ENCODE measurements at regions not wholly inside any gene's neighbourhood (a gene's known extent, or its start where the extent isn't known, plus 50 kb on each side); places are given as distances from the start of the nearest gene placed in this dataset.

GRCh38 chr1:59156051-59156450 is 140.8 kb upstream of the FGGY start:
- POLR2A ChIA-PET = interaction anchor here (1.2 to 2.0 kb wide), 2 partner anchors 12 to 220 kb away, joined by 4 read pairs; no protein-coding TSS in a partner anchor
- TF ChIP-seq, protein P1, sequence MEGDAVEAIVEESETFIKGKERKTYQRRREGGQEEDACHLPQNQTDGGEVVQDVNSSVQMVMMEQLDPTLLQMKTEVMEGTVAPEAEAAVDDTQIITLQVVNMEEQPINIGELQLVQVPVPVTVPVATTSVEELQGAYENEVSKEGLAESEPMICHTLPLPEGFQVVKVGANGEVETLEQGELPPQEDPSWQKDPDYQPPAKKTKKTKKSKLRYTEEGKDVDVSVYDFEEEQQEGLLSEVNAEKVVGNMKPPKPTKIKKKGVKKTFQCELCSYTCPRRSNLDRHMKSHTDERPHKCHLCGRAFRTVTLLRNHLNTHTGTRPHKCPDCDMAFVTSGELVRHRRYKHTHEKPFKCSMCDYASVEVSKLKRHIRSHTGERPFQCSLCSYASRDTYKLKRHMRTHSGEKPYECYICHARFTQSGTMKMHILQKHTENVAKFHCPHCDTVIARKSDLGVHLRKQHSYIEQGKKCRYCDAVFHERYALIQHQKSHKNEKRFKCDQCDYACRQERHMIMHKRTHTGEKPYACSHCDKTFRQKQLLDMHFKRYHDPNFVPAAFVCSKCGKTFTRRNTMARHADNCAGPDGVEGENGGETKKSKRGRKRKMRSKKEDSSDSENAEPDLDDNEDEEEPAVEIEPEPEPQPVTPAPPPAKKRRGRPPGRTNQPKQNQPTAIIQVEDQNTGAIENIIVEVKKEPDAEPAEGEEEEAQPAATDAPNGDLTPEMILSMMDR (IDR thresholded peaks at IDR 0.05; ENCODE audit: insufficient read depth, low read length, missing control alignments) = no peak

DNA sequence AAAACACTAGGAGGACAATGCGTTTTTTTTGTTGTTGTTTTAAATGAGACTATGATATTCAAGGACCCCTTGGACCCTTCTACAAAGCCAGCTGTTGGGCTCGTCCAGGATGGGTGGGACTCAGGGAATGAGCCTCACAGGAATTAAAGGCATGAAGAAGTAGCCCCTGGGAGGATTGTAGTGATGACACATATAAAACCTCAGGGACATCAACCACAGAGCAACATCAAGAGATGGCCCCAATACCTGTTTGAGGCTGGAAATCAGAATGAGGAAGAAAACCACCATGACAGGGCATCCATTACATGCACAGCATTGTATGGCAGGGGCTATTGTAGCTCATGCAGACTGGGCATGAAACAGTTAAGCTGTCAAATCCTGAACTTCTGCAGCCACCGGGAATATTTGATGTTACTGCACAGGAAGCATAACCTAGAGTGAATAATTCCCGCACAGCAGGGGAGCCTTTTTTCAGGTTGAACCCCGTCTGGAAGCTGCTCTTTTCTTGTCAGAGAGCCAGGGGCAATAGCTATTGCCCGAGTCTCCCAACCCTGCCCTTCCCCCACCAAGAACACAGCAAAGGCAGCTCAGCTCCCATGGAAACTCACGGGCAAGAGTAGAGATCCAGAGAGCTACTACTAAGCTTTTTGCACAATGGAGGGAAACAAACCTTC is 140.2 kb upstream of the FGGY start:
- no peak overlapping the region for H3K4me3 ChIP-seq (ENCODE audit: low read depth, low read length)
- ChIA-PET CTCF (interaction anchor here (0.7 to 1.1 kb wide), 2 partner anchors 15 to 543 kb away, joined by 3 to 5 read pairs; no protein-coding TSS in a partner anchor), POLR2A (interaction anchor here (0.7 to 2.0 kb wide), 4 partner anchors 12 to 140 kb away, joined by 3 to 5 read pairs (median 4); partner anchors contain the start of gene FGGY)
- TF ChIP-seq, protein P1 (IDR thresholded peaks at IDR 0.05; ENCODE audit: insufficient read depth, low read length, missing control alignments) = no peak
- DNase-seq (ENCODE audit: low read depth, low spot score) = no peak

More at GRCh38 chr1:59156051-59156450, 140.8 kb upstream of the FGGY start:
- DNase-seq (ENCODE audit: low read depth, low spot score) = no peak
- CTCF ChIA-PET = interaction anchor here (1.0 kb wide), 1 partner anchor 372 kb away, joined by 3 read pairs; the partner anchor contains the start of gene JUN
- no peak overlapping the region for H3K4me3 ChIP-seq (ENCODE audit: low read depth, low read length)

DNA sequence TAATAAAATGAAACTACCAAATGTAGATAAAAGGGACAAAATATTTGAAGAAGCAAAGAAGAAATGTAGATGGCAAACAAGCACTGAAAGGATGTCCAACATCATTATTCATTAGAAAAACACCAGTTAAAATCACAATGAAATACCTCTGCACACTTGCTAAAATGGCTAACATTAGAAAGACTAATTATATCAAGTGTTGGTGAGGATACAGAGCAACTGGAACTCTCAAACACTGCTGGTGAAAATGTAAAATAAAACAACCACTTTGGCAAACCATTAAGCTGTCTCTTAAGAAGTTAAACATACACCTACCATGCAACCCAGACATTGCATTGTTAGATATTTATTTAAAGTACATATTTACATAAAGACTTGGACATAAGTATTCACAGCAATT is 138.6 kb upstream of the FGGY start:
- H3K4me3 ChIP-seq (ENCODE audit: low read depth, low read length) = no peak overlapping the region
- POLR2A ChIA-PET = no interaction called here
- CTCF ChIA-PET = no interaction called here
- DNase-seq (ENCODE audit: low read depth, low spot score) = no peak
- TF ChIP-seq, protein P1 (IDR thresholded peaks at IDR 0.05; ENCODE audit: insufficient read depth, low read length, missing control alignments) = no peak

DNA sequence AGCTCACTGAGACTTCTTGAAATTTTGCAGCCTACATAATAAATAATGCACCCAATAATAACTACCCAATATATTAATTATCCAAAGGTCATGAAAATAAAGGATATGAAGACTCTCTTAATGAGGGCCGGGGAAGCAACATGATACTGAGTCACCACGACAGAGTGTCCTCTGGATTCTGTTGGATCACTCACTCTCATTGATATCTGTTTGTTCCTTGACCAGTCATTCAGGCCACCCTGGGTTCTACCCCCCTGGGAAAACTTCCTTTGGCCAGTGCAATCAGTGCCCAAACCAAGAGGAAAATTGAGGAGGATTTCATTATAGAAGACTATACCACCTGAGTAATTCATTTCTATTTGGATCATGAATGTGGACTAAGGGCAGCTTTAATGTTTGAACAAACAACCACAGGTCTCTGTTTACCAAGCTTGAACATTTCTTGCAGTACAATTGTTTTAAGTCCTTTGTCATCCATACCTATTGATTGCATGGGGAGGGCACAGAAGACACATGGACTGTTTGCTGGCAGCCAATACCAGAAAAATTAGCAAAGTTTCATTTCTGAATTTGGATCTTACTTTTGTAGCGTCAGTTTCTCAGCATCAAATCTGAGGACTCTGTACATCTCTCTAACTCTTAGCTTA is 137.2 kb upstream of the FGGY start:
- POLR2A ChIA-PET = interaction anchor here (0.7 kb wide), 1 partner anchor 286 kb away, joined by 3 read pairs; no protein-coding TSS in a partner anchor
- CTCF ChIA-PET = interaction anchor here (1.0 kb wide), 2 partner anchors 539 to 600 kb away, joined by 3 to 4 read pairs; no protein-coding TSS in a partner anchor
- no peak for DNase-seq (ENCODE audit: low read depth, low spot score)
- TF ChIP-seq, protein P1 (IDR thresholded peaks at IDR 0.05; ENCODE audit: insufficient read depth, low read length, missing control alignments) = no peak
- no peak overlapping the region for H3K4me3 ChIP-seq (ENCODE audit: low read depth, low read length)

DNA sequence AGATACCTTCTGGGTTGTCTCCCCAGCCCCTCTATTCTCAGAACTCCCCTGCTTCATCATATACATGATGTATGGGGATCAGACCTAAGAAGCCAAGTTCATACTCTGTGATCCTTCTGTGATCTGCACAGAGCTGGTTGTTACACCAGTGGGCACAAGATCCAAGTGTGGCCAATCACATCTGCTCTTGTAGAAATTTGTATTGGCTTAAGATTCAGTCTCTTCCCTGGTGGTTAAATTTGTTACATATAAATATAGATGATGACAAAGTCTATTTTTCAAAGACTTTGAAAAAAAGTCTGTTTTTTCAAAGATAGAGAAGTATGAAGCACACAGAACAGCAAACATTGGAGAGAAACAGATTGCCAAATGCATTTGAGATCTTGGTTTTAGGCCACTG is 135.8 kb upstream of the FGGY start:
- DNase-seq (ENCODE audit: low read depth, low spot score) = no peak
- POLR2A ChIA-PET = no interaction called here
- H3K4me3 ChIP-seq (ENCODE audit: low read depth, low read length) = no peak overlapping the region
- CTCF ChIA-PET = no interaction called here
- TF ChIP-seq, protein P1 (IDR thresholded peaks at IDR 0.05; ENCODE audit: insufficient read depth, low read length, missing control alignments) = no peak

GRCh38 chr1:59162665-59163064 is 134.2 kb upstream of the FGGY start:
- DNase-seq (ENCODE audit: low read depth, low spot score) = no peak
- H3K4me3 ChIP-seq (ENCODE audit: low read depth, low read length) = no peak overlapping the region
- CTCF ChIA-PET = interaction anchor here (0.8 to 1.3 kb wide), 2 partner anchors 15 to 16 kb away, joined by 3 read pairs; no protein-coding TSS in a partner anchor
- TF ChIP-seq, protein P1 (IDR thresholded peaks at IDR 0.05; ENCODE audit: insufficient read depth, low read length, missing control alignments) = no peak
- POLR2A ChIA-PET = interaction anchor here (0.9 kb wide), 1 partner anchor 336 kb away, joined by 3 read pairs; no protein-coding TSS in a partner anchor
